Limb (tissue), 2 donors: ENCODE measurements at regions not wholly inside any gene's neighbourhood (a gene's known extent, or its start where the extent isn't known, plus 50 kb on each side); places are given as distances from the start of the nearest gene placed in this dataset.

Source experiments
- DNase-seq, 2 donors: peaks; one replicate each; pipeline ENCODE4 v3.0.0-alpha.2; 2016; ENCODE audit errors: extremely low spot score in 2 of 2

DNA sequence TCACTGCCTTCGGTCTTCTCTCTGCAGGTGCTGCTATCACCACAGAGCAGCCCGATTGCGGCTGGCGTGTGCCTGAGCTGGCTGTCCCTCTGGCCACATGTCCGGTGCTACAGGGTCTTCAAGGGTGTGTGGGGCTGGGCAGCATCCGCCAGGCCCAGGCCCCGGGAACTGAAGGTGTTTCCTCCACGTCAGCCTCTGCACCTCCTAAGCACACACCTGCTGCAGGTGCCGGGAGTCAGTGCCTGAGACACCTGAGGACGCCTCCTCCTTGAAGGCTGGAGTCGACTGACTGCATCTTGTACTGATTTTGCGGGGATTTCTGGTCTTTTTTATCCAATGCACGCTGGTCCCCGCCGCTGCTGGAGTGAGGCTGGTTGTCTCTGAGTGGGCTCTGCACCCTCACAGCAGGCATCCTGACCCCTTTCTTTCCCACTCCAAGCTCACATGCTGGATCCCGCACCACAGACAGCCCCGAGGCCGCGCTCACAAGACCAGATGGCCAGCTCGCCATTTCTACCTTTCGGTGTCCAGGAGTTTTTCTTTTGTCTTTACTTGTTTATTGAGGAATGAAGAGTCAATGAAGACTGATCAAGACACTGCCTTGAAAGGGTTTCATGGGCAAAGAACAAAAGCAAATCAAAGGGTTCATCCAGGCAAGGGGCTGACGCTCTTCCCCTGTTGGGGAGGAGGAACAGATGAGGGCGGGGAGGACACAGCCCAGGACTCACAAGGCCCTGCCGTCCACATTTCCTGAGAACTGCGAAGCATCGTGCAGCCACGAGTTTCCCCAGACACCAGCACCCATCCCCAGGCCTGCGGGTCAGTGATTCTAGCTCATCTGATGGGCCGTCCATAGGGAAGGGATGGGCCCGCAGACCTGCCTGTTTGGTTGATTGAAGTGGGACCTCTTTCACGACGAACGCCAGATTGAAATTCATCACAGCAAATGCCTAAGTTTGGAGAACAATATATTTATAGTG lies 203.8 kb upstream of the SOX1 start:
- DNase-seq, result no peak

GRCh38 chr13:111864566-111864965 lies 202.4 kb upstream of the SOX1 start:
- no peak for DNase-seq

- no peak for DNase-seq
Observed at GRCh38 chr13:111865046-111865445, 201.9 kb upstream of the SOX1 start.

GRCh38 chr13:111865826-111866225 lies 201.1 kb upstream of the SOX1 start:
- no peak for DNase-seq

DNA sequence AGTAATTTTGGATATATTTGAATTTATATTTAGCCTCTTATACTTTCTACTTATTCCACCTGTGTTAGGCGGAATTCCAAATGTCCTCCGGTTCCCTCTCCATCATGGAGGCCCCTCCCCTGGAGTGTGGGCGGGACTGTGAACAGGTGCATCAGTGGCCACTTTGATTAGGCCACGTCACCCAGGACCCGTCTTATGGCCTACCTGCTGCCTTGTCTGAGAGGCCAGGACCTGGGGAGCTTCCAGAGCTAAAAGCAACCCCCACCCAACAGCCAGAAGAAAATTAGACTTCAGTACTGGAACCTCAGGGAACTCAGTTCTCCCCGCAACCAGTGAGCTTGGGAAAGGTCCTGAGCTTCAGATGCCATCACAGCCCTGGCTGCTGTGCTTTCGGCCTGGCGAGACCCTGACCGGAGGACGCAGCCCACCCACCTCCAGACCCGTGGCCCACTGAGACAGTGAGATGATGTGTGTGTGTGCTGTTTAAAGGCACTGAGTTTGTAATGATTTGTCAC lies 200.2 kb upstream of the SOX1 start:
- DNase-seq, result no peak

- no peak for DNase-seq
Observed at GRCh38 chr13:111867657-111868056, 199.3 kb upstream of the SOX1 start.

DNA sequence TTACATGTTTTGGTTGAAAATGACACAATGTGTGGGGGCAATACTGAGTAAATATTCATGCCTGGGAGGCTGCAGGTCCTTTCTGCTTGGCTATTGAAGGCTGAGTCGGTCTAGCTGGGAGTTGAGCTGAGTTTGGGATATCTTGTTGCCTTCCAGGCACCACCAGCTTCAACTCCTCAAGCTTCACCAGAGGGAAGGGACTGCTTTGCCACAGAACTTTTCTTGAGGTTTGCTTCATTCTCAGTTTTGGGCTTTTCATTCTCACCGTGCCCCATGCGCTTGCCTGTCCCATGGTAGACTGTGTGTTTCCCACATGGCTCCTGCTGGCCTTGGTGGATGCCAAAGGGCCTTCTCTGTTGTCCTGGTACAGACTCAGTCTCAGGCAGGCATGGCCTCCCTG lies 198.2 kb upstream of the SOX1 start:
- no peak for DNase-seq

GRCh38 chr13:111872475-111873150 lies 194.3 kb upstream of the SOX1 start:
- no peak for DNase-seq

DNA sequence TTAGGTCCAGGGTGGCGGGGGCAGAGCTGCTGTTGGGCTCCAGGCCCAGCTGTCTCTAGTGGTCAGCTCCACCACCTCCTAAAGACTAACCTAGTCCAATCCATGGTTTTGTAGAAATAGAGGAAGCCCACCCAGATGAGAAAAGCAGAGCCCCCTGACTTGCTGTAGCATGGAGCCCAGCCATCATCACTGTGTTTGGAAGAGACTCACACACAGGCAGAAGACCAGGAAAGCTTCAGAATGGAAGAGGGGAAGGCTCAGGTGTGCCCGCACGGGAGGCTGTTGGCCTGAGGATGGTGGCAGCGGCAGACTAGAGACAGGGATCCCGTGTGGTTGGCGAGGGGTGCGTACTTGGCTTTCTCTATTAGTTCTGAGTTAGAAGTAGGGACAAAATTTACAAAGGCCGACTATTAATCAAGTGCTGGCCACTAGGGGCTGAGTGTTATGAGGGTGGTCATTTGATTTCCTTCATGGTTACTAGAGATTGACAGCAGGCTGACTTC lies 193.2 kb upstream of the SOX1 start:
- DNase-seq, result no peak

- no peak for DNase-seq
Observed at GRCh38 chr13:111874981-111875380, 192.0 kb upstream of the SOX1 start.

- no peak for DNase-seq
Observed at GRCh38 chr13:111875915-111876314, 191.0 kb upstream of the SOX1 start.

DNA sequence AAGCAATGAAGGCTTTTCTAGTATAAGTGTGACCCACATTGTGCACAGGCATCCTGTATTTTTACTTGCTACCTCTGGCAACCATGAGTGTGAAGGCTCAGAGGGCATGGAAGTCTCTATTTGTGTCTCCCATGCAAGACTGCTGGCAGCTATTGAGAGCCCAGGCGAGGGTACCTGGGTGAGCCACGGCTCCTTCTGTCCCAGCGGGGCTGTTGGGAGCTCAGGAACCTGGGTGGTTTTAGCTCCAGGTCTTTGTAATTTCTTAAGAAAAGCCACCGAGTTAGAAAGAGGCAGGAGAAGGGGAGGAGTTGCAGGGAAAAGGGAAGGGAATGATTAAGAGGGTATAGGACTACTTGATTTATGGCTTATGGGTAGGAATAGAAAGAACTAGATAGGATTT lies 190.4 kb upstream of the SOX1 start:
- DNase-seq, result no peak

GRCh38 chr13:111877906-111878305 lies 189.0 kb upstream of the SOX1 start:
- DNase-seq, result no peak

DNA sequence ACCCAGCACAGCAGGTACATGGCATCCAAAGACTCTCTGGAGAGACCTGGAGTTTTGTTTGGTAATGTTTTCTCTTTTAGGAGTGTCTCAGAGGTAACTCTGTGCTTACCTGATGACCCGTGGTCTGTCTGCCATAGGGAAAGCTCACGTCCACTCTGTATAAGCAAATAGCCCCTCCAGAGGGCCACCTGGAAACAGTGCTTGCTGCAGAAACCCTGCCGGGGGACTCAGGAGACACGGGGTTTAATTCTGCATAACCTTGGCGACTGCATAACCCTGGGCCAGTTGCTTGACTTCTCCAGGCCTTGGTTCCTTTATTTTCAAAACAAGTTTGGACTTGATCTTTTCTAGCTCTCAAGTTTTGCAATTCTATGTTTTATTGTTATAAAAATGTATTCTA lies 187.2 kb upstream of the SOX1 start:
- DNase-seq, result no peak

DNA sequence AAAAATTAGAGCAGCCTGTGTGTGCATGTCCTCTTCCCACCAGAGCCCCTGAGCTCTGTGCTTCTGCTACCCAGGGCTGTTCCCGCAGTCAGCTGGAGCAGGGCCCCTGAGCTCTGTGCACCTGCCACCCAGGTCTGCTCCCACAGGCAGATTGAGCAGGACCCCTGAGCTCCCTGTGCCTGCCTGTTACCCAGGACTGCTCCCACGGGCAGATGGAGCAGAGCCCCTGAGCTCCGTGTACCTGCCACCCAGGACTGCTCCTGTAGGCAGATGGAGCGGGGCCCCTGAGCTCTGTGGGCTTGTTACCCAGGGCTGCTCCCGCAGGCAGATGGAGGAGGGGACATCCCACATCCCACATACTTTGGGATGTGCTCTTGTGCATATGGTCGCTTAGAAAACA lies 186.8 kb upstream of the SOX1 start:
- peak in 1 of 2 donors; percentile 17 for DNase-seq

GRCh38 chr13:111881700-111882099 lies 185.2 kb upstream of the SOX1 start:
- no peak for DNase-seq

- DNase-seq, result no peak
Observed at GRCh38 chr13:111882351-111882750, 184.6 kb upstream of the SOX1 start.

- DNase-seq, result no peak
Observed at GRCh38 chr13:111883571-111884343, 183.2 kb upstream of the SOX1 start.

- no peak for DNase-seq
Observed at GRCh38 chr13:111886217-111886945, 180.6 kb upstream of the SOX1 start.

DNA sequence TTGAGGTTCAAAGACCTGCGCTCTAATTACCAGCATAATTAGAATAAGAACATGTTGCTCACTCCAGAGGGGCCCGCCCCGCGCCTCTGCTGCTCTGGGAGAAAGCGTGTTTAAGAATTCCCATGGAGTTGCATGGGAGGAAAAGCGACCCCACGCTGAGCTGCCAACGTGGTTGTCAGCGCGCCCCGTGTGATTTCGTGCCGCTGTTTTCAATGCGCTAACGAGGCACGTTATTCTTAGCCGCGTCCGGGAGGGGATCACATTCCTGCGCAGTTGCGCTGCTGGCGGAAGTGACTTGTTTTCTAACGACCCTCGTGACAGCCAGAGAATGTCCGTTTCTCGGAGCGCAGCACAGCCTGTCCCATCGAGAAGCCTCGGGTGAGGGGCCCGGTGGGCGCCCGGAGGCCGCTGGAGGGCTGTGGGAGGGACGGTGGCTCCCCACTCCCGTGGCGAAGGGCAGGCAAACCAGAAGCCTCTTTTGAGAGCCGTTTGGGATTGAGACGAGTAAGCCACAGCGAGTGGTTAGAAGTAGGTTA lies 173.8 kb upstream of the SOX1 start:
- peak; percentile 42 to 71 for DNase-seq
